ENCODE measurements at regions not wholly inside any gene's neighbourhood (a gene's known extent, or its start where the extent isn't known, plus 50 kb on each side); places are given as distances from the start of the nearest gene placed in this dataset.
A peak's percentile ranks its signal among the peaks of the same experiment; 100 is the strongest.

DNA sequence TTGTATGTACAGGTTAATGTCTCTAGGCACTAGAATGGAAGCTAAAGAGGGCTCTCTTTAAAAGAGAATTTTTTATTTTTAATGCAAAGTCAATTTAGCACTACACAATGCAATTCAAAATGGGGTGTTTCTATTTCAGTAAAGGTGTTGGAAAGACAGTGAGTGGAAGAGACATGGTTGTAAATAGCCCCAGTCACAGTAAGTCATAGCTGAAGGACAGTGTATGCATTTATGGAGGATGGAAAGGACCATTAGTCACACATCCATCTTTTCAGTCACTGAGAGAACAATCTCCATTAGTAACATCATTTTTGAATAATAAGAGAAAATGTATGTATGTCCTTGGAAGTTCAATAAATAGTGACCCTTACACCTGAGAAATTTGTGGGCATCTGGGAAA is 148.0 kb downstream of the PDHA2 start:
- DNase-seq (ENCODE audit: low spot score), result no peak

DNA sequence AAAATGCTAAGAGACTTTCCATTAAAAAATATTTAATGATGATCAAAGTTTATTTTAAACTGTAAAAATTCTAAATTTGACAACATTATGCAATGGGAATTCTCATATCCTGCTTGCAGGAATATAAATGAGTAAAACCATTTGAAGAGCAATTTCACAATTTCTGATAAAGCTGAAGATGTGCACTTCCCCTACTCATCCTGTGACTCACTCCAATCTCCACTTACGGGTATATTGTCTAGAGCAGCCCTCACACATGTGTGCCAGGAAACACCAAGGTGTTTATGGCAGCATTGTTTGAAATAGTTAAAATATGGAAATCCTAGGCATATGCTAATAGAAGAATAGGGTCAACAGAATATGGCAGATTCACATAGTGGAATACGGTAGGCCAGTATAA is 158.4 kb downstream of the PDHA2 start:
- no peak for DNase-seq (ENCODE audit: low spot score)

DNA sequence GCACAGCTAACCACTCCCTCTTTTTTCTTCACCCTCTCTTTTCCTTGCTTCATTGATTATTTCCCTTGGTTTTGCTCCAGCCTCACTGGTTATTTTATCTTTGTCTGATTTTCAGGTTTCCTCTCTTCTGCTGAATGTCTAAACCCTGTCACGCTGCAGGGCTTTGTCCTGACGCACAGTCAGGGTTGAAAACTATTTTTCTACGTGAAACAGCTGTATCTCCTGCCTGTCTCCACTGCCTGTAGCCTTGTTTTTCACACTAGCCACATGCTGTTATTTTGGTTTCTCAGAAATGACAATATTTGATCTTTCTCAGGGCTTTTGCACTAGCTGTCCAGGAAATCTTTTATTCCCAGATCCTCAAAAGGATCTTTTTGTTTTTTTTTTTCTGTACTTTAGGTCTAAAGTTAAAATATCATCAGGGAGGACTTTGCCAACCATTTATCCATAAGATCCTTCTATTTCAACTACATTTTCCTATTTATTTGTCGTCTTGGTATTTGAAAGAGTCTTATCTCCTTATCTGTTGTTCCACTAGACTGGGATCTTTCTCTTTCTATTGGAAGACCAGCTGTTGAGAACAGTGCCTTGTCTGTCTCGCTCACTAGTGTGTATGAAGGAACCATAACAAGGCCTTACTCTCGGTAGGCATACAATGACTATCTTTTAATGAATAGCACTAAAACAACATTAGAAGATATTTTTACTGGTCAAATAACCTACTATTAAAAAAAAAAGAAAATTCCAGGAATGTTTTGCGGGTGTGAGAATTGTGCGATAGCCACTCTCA is 164.3 kb downstream of the PDHA2 start:
- DNase-seq (ENCODE audit: low spot score), result peak; percentile 25

- DNase-seq (ENCODE audit: low spot score), result no peak
These were observed 169.7 kb downstream of the PDHA2 start for GRCh38 chr4:96009427-96010119.

DNA sequence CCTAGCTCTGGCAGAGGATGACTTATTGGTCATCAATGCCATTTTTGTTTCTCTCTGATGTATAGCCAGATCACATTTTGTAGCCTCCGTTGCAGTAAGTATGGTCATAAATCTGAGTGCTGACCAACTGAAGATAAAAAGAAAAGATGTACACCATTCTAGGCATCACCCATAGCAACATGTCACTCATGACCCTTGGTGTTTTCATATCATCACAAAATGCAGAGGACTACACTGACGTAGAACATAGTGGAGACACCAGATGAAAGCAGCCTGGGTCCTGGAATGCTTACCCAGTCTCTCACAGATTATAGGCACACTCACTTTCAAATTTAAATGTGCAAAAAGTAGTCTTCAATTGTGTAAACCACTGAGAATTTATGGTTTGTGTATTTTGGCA is 172.8 kb downstream of the PDHA2 start:
- no peak for DNase-seq (ENCODE audit: low spot score)

DNA sequence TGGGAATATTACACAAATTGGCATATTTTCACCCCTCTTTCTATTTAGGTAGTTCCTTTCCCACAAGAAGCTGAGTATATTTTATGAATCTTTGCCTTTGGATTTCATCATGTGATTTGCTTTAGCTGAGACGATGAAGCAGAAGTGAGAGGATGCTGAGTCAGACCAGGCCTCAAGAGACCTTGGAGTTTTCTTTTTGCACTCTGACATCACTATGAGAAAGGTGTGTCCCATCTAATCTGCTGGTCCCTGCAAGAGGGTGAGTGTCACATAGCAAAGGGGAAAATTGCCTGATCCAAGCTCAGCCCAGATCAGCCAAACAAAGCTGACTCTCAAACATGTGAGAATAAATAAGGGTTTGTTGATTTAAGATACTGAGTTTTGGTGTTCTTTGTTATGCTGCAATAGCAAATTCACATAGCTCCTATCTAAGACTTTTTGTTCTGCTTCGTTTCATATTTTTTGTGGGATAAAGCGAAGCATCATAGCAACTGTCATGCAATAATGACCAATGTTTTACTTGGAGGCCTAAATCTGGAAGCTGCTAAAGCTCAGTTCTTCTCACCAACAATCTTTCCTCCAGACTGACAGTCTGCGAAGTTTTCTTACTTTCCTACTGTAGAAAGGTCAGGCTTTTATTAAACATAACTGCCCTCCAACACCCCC is 176.9 kb downstream of the PDHA2 start:
- no peak for DNase-seq (ENCODE audit: low spot score)

DNA sequence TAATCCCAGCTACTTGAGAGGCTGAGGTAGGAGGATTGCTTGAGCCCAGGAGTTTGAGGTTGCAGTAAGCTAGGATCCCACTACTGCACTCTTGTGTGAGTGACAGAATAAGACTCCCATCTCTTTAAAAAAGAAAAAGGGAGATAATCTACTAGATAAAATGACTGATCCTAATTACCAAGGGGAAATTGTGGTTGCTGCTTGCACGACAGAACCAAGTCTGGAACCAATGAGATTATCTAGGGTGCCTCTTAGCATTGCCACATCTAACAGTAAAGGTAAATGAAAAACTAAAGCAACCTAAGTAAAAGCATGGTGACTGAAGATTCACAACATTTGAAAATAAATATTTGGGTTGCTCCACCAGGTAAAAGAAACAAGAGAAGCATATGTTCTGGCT is 185.1 kb downstream of the PDHA2 start:
- DNase-seq (ENCODE audit: low spot score), result no peak

GRCh38 chr4:96035727-96036126 is 195.8 kb downstream of the PDHA2 start:
- peak; percentile 66 for DNase-seq (ENCODE audit: low spot score)

DNA sequence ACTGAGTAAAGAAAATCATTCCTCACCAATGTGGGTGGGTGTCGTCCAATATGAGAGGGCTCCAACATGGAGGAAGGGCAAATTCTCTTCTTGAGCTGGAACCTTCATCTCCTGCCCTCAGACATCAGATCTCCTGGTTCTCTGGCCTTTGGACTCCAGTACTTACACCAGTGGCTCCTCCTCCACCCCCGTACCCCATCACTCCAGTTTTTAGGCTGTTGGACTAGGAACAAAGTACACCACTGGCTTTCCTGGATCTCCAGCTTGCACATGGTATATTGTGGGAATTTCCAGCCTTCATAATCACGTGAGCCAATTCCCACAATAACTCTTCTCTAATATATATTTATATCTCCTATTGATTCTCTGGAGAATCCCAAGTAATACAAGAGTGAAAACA is 196.9 kb downstream of the PDHA2 start:
- no peak for DNase-seq (ENCODE audit: low spot score)

DNA sequence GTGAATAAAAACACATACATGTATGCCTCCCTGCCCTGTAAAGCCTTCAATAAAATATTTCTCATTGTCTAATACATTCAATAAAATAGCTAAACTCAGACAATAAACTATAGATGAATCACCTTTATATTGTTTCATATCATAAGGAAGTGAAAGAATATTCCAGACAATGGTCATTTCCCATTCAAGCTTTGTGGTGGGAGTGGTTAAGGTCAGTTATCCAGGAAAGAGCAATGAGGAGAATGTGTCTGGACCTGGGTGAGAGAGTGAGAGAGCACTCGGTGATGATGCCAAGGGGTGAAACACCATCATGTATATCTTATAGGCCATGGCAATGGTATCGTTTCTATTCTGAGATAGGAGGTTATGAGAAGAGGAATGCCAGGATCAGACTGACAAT is 197.8 kb downstream of the PDHA2 start:
- no peak for DNase-seq (ENCODE audit: low spot score)

- DNase-seq (ENCODE audit: low spot score), result no peak
These were observed 199.3 kb downstream of the PDHA2 start for GRCh38 chr4:96039217-96039616.

- no peak for DNase-seq (ENCODE audit: low spot score)
These were observed 200.0 kb downstream of the PDHA2 start for GRCh38 chr4:96039803-96040436.

- DNase-seq (ENCODE audit: low spot score), result no peak
These were observed 205.1 kb downstream of the PDHA2 start for GRCh38 chr4:96044971-96045370.

GRCh38 chr4:96052827-96053226 is 212.9 kb downstream of the PDHA2 start:
- no peak for DNase-seq (ENCODE audit: low spot score)

GRCh38 chr4:96056346-96056934 is 216.5 kb downstream of the PDHA2 start:
- DNase-seq (ENCODE audit: low spot score), result no peak

DNA sequence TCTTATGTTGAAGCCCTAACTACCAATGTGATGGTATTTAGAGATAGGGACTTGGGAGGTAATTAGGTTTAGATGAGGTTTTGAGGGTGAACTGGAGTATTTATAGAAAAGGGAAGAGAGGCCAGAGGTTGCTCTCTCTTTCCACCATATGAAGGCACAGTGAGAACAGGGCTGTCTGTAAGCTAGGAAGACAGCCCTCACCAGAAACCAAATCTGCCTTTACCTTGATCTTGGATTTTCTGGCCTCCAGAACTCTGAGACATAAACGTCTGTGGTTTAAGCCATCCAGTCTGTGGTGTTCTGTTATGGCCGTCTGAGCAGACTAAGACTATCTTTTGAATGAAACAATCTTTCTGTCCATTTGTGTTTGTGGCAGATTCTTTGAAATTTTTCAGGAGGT is 223.7 kb downstream of the PDHA2 start:
- DNase-seq (ENCODE audit: low spot score), result no peak

DNA sequence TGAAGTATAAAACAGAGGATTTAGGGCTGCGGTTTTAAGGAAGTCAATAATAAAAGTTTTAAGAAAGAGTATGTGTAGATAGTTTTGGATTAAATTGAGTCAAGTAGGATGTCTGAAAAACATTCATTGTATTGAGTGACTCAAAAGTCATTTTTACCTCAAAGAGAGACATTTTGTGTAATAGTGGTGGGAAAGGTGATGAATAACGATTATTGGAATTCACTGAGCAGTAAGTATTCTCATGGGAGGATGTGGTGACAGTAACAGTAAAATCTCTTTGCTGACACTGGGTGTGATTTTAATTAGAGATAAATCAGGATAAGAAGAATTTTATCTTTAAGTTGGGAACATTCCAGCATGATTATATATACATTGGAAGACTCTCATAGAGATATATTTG is 233.6 kb downstream of the PDHA2 start:
- no peak for DNase-seq (ENCODE audit: low spot score)

DNA sequence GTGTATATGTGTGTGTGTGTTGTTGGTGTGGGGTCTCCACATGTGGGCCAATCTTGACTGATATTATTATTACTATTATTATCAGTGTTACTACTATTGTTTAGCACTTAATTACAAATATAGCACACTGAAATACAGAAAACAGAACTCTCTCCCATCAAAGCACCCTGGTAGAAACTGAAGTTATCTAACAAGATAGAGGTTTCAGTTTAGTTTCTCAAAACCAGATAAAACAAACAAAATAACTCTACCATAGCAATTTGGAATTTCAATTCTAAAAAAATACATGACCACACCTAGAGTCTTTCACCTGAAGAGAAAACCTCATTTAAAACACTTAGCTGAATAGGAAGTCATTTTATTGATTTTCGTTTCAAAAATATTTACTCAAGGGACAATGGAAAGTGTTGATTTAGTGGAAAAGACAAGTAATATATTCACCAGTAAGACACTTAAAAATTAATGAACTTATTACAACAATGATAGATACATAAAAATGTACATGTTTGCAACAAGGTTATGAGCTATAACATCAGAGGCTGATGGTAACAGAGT is 252.3 kb downstream of the PDHA2 start:
- no peak for DNase-seq (ENCODE audit: low spot score)

- no peak for DNase-seq (ENCODE audit: low spot score)
These were observed 253.2 kb downstream of the PDHA2 start for GRCh38 chr4:96093057-96093456.

- no peak for DNase-seq (ENCODE audit: low spot score)
These were observed 253.7 kb downstream of the PDHA2 start for GRCh38 chr4:96093563-96093962.

GRCh38 chr4:96094183-96094582 is 254.3 kb downstream of the PDHA2 start:
- DNase-seq (ENCODE audit: low spot score), result no peak

GRCh38 chr4:96097040-96097607 is 257.2 kb downstream of the PDHA2 start:
- no peak for DNase-seq (ENCODE audit: low spot score)
